ENCODE measurements at regions not wholly inside any gene's neighbourhood (a gene's known extent, or its start where the extent isn't known, plus 50 kb on each side); places are given as distances from the start of the nearest gene placed in this dataset.
A peak's percentile ranks its signal among the peaks of the same experiment; 100 is the strongest.

- no peak overlapping the region for H3K4me3 ChIP-seq (ENCODE audit: low read depth, low read length)
- no peak for DNase-seq (ENCODE audit: low read depth)
- TF ChIP-seq MYC (IDR thresholded peaks at IDR 0.05; ENCODE audit: low read depth, low read length), result no peak
- TF ChIP-seq MAX (IDR thresholded peaks at IDR 0.05; ENCODE audit: low read depth, low read length), result no peak
- TF ChIP-seq, protein P1, sequence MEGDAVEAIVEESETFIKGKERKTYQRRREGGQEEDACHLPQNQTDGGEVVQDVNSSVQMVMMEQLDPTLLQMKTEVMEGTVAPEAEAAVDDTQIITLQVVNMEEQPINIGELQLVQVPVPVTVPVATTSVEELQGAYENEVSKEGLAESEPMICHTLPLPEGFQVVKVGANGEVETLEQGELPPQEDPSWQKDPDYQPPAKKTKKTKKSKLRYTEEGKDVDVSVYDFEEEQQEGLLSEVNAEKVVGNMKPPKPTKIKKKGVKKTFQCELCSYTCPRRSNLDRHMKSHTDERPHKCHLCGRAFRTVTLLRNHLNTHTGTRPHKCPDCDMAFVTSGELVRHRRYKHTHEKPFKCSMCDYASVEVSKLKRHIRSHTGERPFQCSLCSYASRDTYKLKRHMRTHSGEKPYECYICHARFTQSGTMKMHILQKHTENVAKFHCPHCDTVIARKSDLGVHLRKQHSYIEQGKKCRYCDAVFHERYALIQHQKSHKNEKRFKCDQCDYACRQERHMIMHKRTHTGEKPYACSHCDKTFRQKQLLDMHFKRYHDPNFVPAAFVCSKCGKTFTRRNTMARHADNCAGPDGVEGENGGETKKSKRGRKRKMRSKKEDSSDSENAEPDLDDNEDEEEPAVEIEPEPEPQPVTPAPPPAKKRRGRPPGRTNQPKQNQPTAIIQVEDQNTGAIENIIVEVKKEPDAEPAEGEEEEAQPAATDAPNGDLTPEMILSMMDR (IDR thresholded peaks at IDR 0.05; ENCODE audit: low read depth, low read length), result no peak
- TF ChIP-seq POLR2A (IDR thresholded peaks at IDR 0.05; ENCODE audit: extremely low read depth, insufficient read length), result no peak
Measured at GRCh38 chr3:26960382-26960781, 337.8 kb downstream of the LRRC3B start.

GRCh38 chr3:26962492-26963360, 340.2 kb downstream of the LRRC3B start:
- no peak overlapping the region for H3K4me3 ChIP-seq (ENCODE audit: low read depth, low read length)
- no peak for DNase-seq (ENCODE audit: low read depth)

DNA sequence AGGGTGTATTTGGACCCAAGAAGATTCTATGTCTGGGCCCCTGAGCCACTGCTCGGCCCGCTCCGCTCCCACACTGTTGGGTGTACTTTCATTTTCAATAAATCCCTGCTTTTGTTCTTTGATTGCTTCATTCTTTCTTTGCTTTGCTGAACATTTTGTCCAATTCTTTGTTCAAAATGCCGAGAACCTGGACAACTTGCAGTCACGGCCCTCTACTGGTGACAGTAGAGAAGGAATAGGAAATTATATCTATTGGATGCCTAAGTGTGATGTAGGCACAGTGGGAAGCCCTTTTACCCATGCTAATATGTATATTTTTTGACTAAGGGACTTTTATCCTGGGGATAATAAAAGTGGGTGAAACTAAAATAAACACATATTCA, 340.8 kb downstream of the LRRC3B start:
- H3K4me3 ChIP-seq (ENCODE audit: low read depth, low read length), result no peak overlapping the region
- TF ChIP-seq, protein P1 (IDR thresholded peaks at IDR 0.05; ENCODE audit: low read depth, low read length), result peak; percentile 25
- no peak for TF ChIP-seq POLR2A (IDR thresholded peaks at IDR 0.05; ENCODE audit: extremely low read depth, insufficient read length)
- peak; percentile 10 for DNase-seq (ENCODE audit: low read depth)

More at GRCh38 chr3:26962492-26963360, 340.2 kb downstream of the LRRC3B start:
- TF ChIP-seq, protein P1 (IDR thresholded peaks at IDR 0.05; ENCODE audit: low read depth, low read length), result no peak
- TF ChIP-seq MAX (IDR thresholded peaks at IDR 0.05; ENCODE audit: low read depth, low read length), result no peak
- TF ChIP-seq MYC (IDR thresholded peaks at IDR 0.05; ENCODE audit: low read depth, low read length), result no peak
- TF ChIP-seq POLR2A (IDR thresholded peaks at IDR 0.05; ENCODE audit: extremely low read depth, insufficient read length), result no peak

- H3K4me3 ChIP-seq (ENCODE audit: low read depth, low read length), result no peak overlapping the region
- TF ChIP-seq MAX (IDR thresholded peaks at IDR 0.05; ENCODE audit: low read depth, low read length) (no peak), MYC (IDR thresholded peaks at IDR 0.05; ENCODE audit: low read depth, low read length) (no peak), POLR2A (IDR thresholded peaks at IDR 0.05; ENCODE audit: extremely low read depth, insufficient read length) (no peak)
- no peak for DNase-seq (ENCODE audit: low read depth)
Measured at GRCh38 chr3:26964313-26964712, 341.7 kb downstream of the LRRC3B start.

DNA sequence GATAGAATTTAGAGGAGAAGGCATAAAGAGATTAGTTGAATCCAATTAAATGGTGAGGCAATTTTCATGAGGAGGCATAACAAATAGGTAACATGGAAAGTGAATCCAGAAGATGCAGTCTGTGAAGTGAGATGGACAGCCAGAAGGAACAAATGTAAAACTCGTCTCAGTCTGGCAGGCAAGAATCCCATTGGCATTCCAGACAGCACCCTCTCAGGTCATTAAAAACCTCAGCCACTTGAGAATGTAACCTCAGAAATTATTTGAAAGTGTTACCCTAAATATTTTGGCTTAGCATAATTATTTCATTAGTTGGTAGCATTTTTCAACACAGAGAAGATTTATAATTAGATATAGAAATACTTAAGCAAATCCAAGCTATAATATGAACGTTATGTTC, 342.3 kb downstream of the LRRC3B start:
- DNase-seq (ENCODE audit: low read depth), result no peak
- no peak for TF ChIP-seq MYC (IDR thresholded peaks at IDR 0.05; ENCODE audit: low read depth, low read length)
- no peak overlapping the region for H3K4me3 ChIP-seq (ENCODE audit: low read depth, low read length)

DNA sequence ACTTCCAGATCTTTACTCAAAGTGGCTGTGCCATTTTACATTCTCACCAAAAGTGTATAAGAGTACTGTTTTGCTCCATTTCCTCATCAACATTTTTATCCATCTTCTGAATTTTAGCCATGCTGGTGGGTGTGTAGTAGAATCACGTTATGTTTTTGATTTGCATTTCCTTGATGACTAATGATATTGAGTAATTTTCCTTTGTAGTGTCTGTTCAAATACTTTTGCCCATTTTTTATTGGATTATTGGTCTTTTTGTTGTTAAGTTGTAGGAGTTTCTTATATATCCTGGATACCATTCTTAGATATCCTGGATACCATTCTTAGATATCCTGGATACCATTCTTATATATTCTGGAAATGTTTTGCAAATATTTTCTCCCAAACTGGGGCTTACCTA, 344.9 kb downstream of the LRRC3B start:
- H3K4me3 ChIP-seq (ENCODE audit: low read depth, low read length), result no peak overlapping the region
- TF ChIP-seq MAX (IDR thresholded peaks at IDR 0.05; ENCODE audit: low read depth, low read length), result no peak
- no peak for TF ChIP-seq MYC (IDR thresholded peaks at IDR 0.05; ENCODE audit: low read depth, low read length)
- no peak for TF ChIP-seq POLR2A (IDR thresholded peaks at IDR 0.05; ENCODE audit: extremely low read depth, insufficient read length)
- TF ChIP-seq, protein P1 (IDR thresholded peaks at IDR 0.05; ENCODE audit: low read depth, low read length), result no peak
- DNase-seq (ENCODE audit: low read depth), result no peak

Measured in NB4 (cell line).